Retinal pigment epithelial cell (primary cell): ENCODE measurements at regions not wholly inside any gene's neighbourhood (a gene's known extent, or its start where the extent isn't known, plus 50 kb on each side); places are given as distances from the start of the nearest gene placed in this dataset.
"Not testable (repeated sequence)": the region's sequence is repeated elsewhere in the genome, so short reads cannot be mapped to it uniquely, and the experiment has no call there.

Experiments used
- DNase-seq: peaks from one replicate; pipeline ENCODE4 v3.0.0-alpha.2; 2010; ENCODE audit warnings: low read depth
- H3K4me3 ChIP-seq: 2 replicates; pipeline ENCODE4 v1.5.1; 2011; ENCODE audit warnings: mild to moderate bottlenecking, low read length, control low read depth, moderate library complexity
- TF ChIP-seq, protein P1 (sequence below): conservative IDR thresholded peaks from 2 replicates; pipeline ENCODE4 v1.5.1; 2011; ENCODE audit warnings: low read depth, low read length, control low read depth, inconsistent platforms

DNA sequence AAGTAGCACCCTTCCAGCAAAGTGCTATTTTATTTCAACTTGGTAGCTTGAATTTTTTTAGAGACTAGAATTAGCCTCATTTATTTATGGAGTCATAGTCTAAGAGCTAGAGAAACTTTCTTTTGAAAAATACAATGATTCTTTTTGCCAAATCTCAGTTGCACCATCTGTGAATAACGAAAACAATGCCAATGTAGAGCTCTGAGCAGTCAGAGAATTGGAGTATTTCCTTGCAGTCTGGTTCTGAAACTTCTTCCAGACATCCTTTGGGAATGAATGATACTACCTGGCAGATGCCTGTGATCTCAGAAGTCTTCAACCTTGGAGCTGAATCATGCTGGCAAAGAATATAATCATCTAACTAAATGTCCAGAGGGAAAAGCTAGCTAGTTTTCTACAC is 511.5 kb upstream of the CYLC2 start:
- TF ChIP-seq, protein P1, sequence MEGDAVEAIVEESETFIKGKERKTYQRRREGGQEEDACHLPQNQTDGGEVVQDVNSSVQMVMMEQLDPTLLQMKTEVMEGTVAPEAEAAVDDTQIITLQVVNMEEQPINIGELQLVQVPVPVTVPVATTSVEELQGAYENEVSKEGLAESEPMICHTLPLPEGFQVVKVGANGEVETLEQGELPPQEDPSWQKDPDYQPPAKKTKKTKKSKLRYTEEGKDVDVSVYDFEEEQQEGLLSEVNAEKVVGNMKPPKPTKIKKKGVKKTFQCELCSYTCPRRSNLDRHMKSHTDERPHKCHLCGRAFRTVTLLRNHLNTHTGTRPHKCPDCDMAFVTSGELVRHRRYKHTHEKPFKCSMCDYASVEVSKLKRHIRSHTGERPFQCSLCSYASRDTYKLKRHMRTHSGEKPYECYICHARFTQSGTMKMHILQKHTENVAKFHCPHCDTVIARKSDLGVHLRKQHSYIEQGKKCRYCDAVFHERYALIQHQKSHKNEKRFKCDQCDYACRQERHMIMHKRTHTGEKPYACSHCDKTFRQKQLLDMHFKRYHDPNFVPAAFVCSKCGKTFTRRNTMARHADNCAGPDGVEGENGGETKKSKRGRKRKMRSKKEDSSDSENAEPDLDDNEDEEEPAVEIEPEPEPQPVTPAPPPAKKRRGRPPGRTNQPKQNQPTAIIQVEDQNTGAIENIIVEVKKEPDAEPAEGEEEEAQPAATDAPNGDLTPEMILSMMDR: no peak
- no peak overlapping the region for H3K4me3 ChIP-seq
- no peak for DNase-seq

DNA sequence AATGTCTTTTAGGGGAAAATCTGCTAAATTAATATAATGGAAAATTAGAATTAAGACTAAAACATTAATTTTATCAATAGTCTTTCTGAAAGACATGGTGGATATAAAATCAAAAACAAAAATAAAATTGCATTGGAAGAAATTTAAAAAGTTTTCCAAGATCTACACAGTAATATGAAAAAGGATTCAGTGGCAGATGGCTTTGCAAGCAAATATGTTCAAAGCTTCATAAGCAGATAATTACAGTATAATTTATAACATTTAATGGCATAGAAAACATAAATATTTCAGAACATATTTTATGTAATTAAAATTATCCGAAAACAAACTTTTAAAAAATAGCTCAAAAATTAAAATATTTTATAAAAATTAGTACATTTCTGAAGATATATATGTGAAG is 512.4 kb upstream of the CYLC2 start:
- TF ChIP-seq, protein P1: no peak
- no peak for DNase-seq
- no peak overlapping the region for H3K4me3 ChIP-seq

GRCh38 chr9:102479191-102479590 is 515.9 kb upstream of the CYLC2 start:
- TF ChIP-seq, protein P1: no peak
- H3K4me3 ChIP-seq: no peak overlapping the region
- DNase-seq: no peak

GRCh38 chr9:102474357-102474756 is 520.8 kb upstream of the CYLC2 start:
- TF ChIP-seq, protein P1: no peak
- DNase-seq: no peak

DNA sequence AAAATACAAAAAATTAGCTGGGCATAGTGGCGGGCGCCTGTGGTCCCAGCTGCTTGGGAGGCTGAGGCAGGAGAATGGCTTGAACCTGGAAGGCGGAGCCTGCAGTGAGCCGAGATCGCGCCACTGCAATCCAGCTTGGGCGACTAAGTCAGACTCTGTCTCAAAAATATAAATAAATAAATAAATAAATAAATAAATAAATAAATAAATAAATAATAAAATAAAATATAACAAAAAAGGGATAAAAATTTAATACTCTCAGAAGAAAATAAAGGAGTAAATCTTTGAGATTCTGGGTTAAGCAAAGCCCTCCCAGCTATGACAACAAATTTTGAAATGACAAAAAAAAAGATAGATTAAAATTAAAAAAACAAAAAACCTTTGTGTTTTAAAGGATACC is 525.7 kb upstream of the CYLC2 start:
- not testable (repeated sequence) for H3K4me3 ChIP-seq, DNase-seq

More at GRCh38 chr9:102474357-102474756, 520.8 kb upstream of the CYLC2 start:
- no peak overlapping the region for H3K4me3 ChIP-seq

DNA sequence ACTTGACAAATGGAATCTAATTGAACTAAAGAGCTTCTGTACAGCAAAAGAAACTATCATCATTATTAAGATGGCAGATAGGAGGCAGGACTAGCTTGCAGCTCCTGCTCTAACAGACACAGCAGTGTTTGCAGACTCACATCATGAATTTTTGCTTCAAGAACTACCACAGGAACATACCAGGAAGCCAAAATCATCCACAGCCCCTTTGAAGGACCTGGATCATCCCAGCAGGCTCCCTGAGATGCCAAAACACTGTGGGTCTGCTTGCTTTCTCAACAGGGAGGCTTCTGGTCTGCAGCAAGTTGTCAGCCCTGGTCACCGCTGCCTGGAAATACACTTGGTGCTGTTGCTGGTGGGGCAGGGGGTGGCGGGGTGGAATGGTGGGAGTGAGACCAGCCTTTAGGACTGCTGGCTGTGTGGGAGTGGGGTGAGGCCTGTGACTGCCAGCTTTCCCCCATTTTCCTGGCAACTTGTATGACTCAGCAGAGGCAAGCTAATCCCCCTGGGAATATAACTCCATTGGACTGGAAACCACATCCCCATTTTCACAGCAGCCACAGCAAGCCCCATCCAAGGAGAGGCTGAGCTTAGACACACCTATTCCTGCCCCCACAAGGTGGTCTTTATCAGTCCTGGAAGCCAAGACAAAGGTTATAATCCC is 533.8 kb upstream of the CYLC2 start:
- DNase-seq: peak; percentile 66
- TF ChIP-seq, protein P1: no peak
- H3K4me3 ChIP-seq: no peak overlapping the region

GRCh38 chr9:102459828-102460227 is 535.3 kb upstream of the CYLC2 start:
- DNase-seq: no peak
- TF ChIP-seq, protein P1: no peak
- H3K4me3 ChIP-seq: no peak overlapping the region
